Left hindlimb (tissue), 1 donor: ENCODE measurements at regions not wholly inside any gene's neighbourhood (a gene's known extent, or its start where the extent isn't known, plus 50 kb on each side); places are given as distances from the start of the nearest gene placed in this dataset.

Source experiments
- DNase-seq: peaks from one replicate; pipeline ENCODE4 v3.0.0-alpha.2; 2018

DNA sequence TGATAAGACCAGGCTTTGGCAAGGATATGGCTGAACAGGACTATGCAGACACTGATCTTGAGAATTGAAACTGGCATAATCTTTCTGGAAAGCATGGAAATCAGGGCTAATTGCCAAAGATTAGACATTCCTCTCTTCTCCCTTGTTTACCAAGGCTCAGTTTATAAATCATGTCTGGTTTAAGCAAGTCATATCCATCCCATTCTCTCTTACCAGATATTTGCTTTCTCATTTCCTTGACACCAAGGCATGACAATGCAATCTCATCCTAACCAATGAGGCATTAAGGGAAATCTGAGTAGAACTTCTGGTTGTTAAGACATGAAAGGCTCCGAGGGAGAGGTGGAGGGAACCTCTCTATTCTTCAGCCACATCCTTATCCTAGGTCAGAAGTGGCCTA, 110.3 kb upstream of the CEP85L start:
- DNase-seq = no peak

DNA sequence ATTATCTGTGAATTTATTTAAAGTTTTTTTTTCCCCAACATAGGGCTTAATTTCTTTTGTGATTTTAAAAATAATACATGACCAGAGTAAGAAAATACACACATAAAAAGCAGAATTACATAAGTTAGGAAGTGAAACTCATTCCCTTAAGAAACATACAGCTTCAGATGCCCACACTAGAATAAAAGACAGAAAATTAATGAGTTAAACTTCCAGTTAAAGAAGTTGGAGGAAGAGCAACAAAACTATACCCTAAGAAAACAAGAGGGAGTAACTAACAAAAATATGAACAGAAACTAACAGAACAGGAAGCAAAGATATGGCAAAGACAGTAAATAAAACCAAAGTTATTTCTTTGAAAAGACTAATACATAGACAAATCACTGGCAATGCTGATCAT, 107.6 kb upstream of the CEP85L start:
- no peak for DNase-seq

DNA sequence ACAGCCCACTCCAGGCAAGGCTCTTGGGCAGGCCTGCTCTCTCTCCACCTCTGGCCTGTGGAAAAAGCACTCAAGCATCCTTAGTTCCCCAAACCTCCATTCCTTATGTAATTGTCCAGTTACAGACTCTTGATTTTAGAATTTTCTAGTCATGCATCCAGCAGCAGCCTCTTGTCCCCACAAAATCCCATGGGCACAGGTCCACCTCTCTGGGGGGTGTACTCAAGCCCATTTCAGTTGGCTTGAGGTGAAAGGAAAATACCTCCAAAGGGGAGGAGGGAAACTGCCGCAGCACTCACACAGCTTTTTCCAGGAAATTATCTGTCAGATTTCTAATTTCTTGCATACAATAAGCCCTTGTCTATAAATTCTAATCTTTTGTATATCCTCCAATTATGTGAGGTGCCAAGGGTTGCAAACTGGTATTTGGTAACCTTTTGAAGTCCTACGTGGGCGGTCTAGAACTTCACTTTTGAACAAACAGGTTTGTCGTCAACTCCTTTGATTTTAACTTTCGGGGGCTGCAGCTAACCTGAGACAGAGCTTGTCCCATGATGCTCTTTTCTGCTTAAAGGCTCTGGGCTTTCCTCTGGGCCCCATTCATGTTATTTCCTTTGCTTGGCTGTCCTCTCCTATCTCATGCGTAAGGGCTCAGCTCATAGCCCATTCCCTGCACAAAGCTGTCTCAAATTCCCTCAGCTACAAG, 104.7 kb upstream of the CEP85L start:
- no peak for DNase-seq

DNA sequence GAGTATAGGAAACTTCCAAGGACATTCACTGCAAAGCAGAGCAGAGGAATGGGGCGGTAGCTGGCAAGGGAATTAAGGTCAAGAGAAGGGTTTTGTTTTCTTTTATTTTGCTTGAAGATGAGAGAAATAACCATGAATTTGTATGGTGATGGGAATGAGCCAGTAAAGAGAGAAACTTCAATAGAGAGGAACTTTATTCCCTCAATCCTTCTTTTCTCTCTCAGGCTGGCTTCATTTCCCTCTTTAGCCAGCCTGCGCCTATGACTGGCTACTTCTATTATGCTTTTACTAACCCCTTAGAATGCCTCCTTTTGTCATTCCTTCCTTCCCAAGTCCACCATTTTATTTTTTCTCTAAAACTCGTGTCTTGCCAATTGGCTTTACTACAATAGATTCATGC, 101.4 kb upstream of the CEP85L start:
- DNase-seq = no peak

DNA sequence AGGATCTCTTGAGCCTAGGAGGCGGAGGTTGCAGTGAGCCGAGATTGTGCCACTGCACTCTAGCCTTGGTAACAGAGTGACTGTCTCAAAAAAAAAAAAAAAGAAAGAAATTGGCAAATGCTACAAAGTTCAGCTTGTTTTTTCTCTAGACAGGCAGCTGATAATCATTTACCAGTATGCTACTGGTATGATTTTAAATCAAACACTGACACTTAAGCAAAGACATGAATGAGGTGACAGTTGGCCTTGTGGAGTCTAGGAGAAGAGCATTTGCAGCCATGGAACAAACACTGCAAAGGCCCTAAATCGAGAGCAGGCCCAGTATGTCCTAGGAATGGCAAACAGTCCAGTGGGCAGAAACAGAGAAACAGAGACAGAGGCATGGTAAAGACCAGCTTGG, 99.7 kb upstream of the CEP85L start:
- DNase-seq = no peak

DNA sequence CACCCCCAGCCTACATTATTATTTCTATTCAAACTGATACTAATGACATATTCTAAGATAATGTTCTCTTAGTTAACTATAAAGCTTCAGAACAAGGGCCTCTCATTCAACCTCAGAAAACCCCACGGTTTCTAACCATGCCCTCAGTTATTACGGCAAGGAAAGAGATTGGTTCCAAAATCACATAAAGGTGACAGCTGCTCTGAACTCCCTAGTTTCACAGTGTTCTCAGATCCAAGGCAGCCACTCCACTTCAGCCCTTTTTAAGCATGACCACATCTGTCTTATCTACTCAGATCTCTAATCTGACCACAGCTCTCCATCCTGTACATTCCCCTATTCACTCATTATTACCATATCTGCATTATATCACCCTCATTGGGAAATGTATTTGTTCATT, 98.8 kb upstream of the CEP85L start:
- no peak for DNase-seq

DNA sequence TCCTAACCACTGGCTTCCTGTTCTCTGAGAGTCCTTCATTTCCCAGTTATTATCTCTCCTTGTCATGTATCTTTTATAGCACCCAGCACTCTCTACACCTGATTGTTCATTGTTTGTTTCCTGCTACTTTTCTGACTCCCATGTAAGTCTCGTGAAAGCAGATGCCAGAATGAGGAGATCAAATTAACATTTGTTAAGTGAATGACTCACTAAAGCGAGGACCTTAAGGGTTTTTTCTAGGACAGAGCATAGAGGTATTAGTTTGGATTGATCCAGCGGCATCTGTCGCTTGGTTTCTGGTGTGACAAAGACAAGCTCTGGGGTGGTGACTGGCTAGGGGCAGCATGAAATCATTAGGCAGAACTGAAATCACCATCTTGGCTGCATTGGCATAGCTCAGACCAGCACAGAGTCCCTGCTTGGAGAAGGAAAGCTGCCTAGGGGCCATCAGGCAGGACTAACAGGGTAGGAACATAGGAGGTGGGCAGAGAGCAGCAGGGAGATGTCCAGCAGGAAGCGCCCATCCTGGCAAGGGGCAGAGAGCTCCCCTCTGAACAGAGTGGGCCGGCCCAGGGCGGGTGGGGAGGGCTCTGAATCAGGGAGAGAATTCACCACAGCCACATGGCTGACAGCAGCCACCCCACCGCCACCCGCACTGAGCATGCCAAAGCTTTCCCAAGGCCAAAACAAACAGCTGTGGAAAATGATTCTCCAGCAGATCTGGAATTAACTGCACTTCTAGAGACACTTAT, 97.1 kb upstream of the CEP85L start:
- peak; percentile 82 for DNase-seq

DNA sequence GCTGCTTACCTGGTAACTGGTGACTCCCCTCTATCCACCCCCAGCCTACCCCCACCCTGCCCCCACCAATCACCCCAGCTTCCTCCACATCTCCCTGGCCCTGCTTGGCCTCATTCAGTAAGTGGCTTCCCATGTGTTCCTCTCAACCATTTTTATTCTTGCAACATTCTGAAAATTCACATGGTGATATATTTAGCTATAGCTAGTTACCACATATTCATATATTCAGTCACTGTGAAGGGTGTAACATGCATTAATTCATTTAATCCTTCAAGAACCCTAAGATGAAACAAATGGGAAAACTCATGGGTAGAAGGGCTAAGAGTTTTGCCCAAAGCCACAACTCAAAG, 95.4 kb upstream of the CEP85L start:
- DNase-seq = no peak

DNA sequence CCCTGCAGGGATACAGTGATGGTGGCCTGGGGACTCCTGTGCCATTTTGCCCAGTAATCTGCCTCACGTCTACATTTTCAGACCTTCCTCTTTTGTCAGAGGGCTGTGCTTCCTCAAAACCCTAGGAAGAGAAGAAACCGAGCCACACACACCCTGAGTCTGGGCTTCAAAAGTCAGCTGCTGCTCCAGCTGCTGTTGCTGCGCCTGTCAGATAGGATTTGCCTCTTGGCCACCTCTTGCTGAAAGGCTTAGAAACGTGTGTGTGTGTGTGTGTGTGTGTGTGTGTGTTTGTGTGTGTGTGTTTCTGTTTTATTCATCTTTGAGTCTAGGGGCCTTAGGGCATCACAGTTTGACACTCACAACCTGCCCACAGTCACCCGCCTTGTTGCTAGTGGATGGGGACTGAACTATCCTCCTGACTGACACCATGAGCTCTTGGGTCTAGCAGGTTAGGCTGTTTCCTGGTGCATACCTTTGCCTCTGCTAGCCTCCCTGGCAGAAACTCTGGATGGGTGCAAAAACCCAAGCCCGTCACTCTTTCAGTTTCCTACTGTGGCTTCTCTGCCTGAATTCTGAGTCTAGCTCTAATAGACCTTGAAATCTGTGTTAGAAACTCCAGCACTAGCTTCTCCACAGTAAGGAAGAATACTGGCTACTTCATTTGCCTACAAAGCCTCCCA, 94.9 kb upstream of the CEP85L start:
- DNase-seq = peak; percentile 53

DNA sequence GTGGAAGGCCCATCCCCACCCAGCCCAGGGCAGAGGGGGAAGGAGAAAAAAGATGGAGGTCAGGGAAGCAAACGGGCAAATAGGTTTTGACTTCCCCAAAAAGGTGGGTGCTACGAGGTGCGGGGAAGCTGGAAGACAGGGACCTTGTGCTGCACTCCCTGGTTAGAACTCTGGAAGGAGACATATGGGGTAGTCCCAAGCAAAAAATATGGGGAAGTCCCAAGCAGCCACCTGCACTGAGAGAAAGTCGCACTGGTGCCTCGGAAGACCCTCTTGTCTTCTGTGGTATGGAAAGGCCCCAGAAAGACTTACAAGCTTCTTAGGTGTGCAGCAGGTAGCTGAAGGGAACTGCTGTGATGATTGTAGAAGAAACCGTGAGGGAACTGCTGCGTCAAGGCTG, 93.8 kb upstream of the CEP85L start:
- no peak for DNase-seq

DNA sequence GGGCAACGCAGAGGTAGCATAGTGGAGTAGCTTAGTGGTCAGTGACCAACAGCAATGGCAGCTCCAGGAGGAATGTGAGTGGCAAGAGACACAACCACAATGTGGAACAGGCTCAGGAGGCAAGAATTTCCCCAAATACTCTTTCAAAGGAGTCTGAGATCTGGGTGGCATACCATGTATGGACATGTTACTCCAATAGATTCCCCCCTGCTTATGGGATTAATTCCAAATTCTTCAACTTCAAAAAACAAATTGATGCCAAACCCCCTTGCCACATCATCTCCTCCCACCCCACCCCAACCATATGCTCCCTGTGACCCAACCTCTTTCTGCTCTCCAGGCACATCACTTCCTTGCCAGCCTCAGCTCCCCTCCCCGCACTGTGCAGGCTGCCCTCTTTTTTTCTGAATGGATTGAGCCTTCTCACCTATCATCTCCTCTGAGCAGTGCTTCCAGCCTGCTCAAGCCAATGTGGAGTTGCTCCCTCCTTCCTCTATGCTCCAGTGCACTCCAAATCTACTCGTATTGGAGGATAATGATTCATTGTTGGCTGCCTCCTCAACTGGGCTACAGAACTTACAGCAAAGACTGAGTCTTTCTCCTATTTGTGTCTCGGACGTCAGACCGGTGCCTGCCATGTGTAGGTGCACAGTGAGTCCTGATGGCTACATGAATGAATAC, 93.0 kb upstream of the CEP85L start:
- no peak for DNase-seq

DNA sequence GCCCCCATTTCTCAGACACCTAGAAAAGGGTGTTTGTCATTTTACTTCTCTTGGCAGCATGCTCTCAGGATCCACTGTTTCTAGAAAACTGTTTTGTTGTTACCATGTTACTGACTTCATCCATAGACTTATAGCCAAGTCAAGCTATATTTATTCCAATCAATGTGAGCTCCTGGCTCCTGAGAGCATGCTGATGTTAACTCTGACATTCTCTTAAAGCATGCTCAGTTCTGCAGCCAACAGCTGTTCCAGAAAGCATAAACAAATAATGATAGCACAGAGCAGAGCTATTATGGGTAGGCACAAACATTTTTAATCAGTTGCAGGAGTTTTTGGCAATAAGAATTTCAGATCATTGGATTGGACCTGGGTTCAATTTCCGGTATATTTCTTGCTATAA, 92.4 kb upstream of the CEP85L start:
- DNase-seq = no peak

DNA sequence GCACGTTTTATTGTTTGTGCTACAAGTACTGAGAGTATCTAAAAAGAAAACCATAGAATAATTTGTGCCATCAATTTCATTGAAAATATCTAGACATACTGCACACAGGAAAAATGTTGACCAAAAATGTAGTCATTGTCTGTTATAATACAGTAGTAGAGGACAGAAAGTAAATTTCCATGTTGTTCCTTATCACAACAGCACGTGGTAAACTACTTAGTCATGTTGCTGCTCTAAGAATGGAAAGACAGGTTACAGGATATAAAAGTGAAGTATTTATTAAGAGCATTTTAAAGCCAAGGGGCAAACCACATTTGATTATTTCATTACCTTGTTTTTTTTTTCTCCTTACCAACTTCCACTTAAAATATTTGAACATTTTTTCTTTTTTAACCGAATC, 89.0 kb upstream of the CEP85L start:
- DNase-seq = no peak

DNA sequence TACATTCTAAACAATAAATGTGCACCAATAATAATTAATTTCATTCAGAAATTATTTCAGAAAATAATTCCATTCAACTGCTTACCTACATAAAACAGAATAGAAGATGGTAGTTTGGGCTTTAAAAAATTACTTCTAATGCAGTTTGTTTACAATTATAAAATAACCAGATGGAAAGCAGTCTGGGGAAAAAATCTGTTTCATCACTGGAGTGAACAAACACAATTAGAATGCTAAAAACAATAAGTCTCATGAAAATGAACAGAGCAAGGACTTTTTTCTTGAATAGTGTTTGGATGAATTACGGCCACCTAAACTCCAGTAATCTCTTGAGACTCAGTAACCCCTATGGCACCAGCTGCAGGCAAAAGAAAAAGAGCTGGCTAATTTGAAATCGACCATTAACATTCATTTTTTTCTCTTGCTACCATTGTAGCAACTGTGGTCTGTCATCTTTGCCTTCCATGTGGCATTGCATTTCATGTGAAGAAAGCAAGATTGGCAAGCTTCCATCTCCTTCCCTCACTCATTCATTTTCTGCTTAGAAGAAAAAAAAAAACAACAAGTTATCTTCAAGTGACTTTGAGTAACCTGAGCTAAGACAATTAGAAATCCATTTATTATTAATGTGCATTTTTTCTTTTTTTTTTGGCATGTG, 88.4 kb upstream of the CEP85L start:
- no peak for DNase-seq

DNA sequence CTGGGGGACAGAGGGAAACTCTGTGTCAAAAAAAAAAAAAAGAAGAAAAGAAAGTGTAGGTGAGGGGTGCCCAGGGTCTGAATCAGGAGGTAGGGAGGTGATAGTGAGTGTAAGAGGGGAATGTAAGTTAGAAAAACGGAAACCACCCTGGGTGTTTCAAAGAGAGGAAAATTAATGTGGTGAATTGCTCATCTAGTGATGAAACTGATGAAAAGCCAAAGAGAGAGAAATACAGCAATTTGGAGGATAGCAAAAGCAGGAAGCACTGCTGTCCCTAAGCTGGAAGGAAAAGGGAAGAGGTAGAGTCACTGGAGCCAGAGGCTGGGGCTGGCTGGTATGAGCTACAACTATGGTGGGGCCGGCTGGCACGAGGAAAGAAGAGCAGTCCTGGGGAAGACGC, 85.0 kb upstream of the CEP85L start:
- no peak for DNase-seq

DNA sequence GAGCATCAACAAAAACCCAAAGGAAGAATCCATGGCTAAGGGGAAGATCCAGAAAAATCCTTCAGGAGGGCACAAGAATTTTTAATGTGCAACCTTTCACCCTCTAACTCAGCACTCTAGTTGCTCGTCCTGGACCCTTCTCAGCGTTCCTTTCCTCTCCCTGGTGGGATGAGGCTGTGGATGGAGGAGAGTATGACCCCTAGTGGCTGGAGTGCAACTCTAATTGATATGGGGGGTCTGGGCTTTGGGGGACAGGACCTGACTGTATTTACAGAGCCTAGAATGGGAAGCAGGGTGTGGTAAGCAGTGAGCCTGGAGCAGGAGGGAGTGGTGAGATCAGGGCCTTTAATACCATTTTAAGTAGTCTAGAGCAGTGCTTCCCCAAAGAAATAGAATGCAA, 83.9 kb upstream of the CEP85L start:
- no peak for DNase-seq

DNA sequence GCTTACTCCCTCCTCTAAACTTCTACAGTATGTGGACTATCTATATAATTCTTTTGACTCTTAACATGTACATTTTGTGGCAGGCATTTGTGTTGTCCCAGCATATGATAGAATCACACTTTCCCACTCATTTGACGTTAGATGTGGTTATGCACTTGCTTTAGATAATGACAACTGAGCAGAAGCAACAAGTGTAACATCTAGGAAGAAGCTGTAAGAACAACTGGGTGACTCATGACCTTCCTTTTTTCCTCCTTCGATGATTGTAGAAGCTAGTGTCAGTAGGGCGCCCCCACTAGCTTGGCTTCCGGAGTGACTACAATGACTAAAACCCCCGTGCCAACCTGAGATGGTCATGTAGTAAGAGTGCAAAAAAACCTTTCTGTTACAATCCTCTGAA, 74.6 kb upstream of the CEP85L start:
- DNase-seq = no peak

DNA sequence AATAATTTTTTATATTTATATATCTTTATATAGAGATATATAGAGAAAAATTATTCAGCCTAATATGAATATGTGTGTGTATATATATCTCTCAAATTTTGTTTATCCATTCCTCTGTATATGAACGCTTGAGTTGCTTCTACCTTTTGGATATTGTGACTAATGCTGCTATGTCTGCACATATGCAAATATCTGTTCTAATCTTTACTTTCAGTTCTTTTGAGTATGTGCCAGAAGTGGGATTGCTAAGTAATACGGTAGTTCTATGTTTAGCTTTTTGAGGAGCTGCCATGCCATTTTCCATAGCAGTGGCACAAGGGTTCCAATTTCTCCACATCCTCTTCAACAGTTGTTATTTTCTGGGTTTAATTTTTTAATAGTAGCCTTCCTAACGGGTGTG, 72.8 kb upstream of the CEP85L start:
- DNase-seq = no peak

DNA sequence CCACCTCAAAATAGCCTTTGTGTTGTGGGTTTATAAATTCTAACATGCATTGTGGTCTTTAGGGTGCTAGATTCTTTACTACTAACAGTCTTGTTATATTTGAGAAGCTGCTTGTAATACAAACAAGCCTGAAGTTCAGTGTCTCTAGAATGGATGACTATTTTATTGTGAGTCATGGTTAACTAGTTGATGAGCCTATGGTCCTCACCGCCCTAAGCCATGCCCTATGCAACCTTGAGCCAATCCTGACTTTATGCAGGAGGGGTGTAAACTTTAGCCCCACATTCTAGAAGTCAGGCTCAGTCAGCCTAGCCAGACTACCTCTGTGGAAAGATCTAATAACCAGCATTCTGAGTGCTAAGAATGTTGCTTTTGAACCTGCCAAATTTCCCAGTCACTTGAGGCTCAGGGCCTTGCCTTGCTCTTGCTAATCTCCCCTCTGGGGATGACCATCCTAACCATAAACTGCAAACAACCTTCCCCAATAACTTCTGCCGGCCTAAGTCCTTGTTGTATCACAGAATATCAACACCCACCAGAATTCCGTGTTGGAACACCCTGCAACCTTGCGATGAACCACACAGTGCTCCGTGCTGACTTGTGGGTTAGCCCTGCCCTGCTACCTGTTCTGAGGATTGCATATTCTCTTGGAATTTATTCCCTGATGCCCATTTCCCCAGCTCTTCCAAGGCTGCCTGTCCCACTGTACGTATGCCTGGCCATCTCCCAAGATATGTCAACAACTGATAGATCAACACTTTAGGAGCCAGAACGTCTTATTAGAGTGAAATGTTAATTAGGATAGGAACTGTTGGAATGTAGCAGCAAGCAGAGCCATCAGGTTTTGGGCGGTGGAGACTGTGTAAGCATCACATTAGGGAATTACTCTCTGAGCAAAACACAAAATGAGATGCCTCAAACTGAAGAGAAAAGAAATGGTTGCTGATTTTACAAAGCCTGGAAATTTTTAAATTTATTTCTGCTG, 71.7 kb upstream of the CEP85L start:
- no peak for DNase-seq

DNA sequence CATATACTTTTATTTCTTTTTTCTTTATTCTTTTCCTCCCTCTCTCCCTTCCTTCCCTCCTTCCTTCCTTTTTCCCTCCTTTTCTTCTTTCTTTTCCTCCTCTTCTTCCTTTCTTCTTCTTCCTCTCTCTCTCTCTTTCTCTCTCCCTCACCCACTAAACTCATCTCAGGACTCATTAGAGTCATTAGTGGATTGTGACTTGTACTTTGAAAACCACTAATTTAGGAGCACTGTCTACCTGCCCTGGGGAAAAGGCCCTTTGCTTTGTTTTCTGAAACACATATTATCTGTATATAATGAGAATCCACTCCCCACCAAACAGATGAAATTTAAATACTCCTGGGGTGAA, 68.7 kb upstream of the CEP85L start:
- no peak for DNase-seq

DNA sequence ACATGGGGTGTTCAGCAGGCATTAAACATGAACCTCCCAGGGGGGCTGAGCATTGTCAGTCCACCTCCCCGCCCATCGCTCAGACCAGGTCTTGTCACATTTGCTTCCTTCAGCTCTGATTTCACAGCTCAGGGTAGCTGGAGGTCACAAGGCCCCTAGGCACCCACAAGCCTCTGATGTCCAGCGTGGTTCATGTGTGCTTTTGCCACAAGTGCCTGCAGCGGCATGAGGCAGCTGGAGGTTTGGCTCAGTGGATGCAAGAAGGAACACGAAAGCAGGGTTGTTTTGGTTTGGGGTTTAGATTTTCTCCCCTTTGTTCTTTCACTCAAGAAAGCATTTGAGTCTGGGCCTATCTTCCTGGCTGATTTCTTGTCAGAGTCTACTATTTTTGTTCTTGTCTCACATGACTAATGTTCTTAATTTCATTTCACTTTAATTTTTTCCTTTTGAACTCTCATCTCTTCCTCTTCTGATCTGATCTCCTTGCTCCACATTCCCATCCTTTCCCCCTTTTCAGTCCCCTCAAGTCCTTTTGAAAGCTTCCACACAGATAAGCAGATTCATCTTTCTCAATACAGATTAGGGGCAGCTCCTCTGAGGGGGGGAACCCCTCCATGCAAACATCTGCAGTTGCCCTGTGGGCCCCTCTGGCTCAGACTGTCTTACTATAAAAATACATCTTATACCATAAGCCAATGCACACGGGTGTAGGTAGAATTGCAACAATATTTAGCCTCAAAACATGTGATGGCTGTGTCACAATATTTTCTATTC, 68.1 kb upstream of the CEP85L start:
- DNase-seq = no peak
